ENCODE measurements at regions not wholly inside any gene's neighbourhood (a gene's known extent, or its start where the extent isn't known, plus 50 kb on each side); places are given as distances from the start of the nearest gene placed in this dataset.

- RAD21 ChIA-PET (ENCODE audit: unreplicated experiment) = no interaction called here
- Histone ChIP-seq H3K4me2 (ENCODE audit: control insufficient read depth, insufficient read depth) (no peak overlapping the region), H3K4me1 (ENCODE audit: control insufficient read depth, insufficient read depth, low read length) (no peaks in the 10 kb centered on the region), H3K27me3 (replicated peaks in 1 of 2; ENCODE audit: control insufficient read depth in 2 of 2, insufficient read depth in 2 of 2, low read length in 1 of 2) (no peaks in the 10 kb centered on the region), H3K36me3 (ENCODE audit: control insufficient read depth in 2 of 2, insufficient read depth in 2 of 2, low read length in 1 of 2) (no peaks in the 10 kb centered on the region), H3K79me2 (ENCODE audit: control insufficient read depth, insufficient read depth, low read length) (no peaks in the 10 kb centered on the region), H4K20me1 (ENCODE audit: control insufficient read depth, insufficient read depth) (no peaks in the 10 kb centered on the region), H3K4me3 (no peak overlapping the region), H3K27ac (ENCODE audit: control insufficient read depth, insufficient read depth) (no peak overlapping the region), H3K9me3 (replicated peaks; ENCODE audit: control insufficient read depth, insufficient read depth, low read length) (no peaks in the 10 kb centered on the region; the same call in 2 of the 3 replicates), H2AFZ (ENCODE audit: control insufficient read depth, low read depth, low read length) (no peak overlapping the region), H3K9ac (ENCODE audit: control insufficient read depth, insufficient read depth, low read length) (no peak overlapping the region)
- DNase-seq (ENCODE audit: low read depth, low spot score) (no peak), FAIRE-seq (no peak), ATAC-seq (no peak)
- TF ChIP-seq IRF4 (IDR thresholded peaks at IDR 0.05; ENCODE audit: low read depth, low read length) (no peak), KDM1A (IDR thresholded peaks at IDR 0.05; ENCODE audit: borderline replicate concordance) (no peak), MTA2 (IDR thresholded peaks at IDR 0.05; ENCODE audit: low read depth) (no peak), SIX5 (IDR thresholded peaks at IDR 0.05; ENCODE audit: low read depth, low read length, severe bottlenecking) (no peak), STAT1 (conservative IDR thresholded peaks at IDR 0.05) (no peak), RBBP5 (conservative IDR thresholded peaks at IDR 0.05) (no peak), CBFB (IDR thresholded peaks at IDR 0.05; ENCODE audit: low read depth) (no peak)
- CTCF ChIA-PET = no interaction called here
- POLR2A ChIA-PET = no interaction called here
- SMC1A ChIA-PET (ENCODE audit: uncharacterized antibody, unreplicated experiment) = no interaction called here
- WGBS (ENCODE audit: insufficient coverage, insufficient replicate concordance, low lambda C conversion rate, missing lambda C conversion rate) = 0% methylated on average over 1 of the region's 1 CpG
- in situ Hi-C loops (cut with MboI) = no loop called here
- no TSS peak for BruUV-seq (replicated peaks)
- intact Hi-C loops (cut with micrococcal nuclease; ENCODE audit: unreplicated experiment) = no loop called here
Observed at GRCh38 chr10:10513067-10513466, 504.6 kb upstream of the CELF2 start.

GRCh38 chr10:10513898-10514297 lies 503.8 kb upstream of the CELF2 start:
- in situ Hi-C loops (cut with MboI) = no loop called here
- CTCF ChIA-PET = no interaction called here
- TF ChIP-seq CBX5 (IDR thresholded peaks at IDR 0.05; ENCODE audit: low read depth) (no peak), CBFB (IDR thresholded peaks at IDR 0.05; ENCODE audit: low read depth) (no peak), ZBTB33 (IDR thresholded peaks at IDR 0.05) (no peak), HDAC2 (IDR thresholded peaks at IDR 0.05) (no peak), RB1 (IDR thresholded peaks at IDR 0.05; ENCODE audit: borderline replicate concordance) (no peak), NR2C2 (IDR thresholded peaks at IDR 0.05; ENCODE audit: borderline replicate concordance, control insufficient read depth, insufficient read length, low read depth) (no peak), ZNF622 (IDR thresholded peaks at IDR 0.05) (no peak), ZBED1 (IDR thresholded peaks at IDR 0.05; ENCODE audit: borderline replicate concordance) (no peak)
- TF ChIP-seq, protein P1, sequence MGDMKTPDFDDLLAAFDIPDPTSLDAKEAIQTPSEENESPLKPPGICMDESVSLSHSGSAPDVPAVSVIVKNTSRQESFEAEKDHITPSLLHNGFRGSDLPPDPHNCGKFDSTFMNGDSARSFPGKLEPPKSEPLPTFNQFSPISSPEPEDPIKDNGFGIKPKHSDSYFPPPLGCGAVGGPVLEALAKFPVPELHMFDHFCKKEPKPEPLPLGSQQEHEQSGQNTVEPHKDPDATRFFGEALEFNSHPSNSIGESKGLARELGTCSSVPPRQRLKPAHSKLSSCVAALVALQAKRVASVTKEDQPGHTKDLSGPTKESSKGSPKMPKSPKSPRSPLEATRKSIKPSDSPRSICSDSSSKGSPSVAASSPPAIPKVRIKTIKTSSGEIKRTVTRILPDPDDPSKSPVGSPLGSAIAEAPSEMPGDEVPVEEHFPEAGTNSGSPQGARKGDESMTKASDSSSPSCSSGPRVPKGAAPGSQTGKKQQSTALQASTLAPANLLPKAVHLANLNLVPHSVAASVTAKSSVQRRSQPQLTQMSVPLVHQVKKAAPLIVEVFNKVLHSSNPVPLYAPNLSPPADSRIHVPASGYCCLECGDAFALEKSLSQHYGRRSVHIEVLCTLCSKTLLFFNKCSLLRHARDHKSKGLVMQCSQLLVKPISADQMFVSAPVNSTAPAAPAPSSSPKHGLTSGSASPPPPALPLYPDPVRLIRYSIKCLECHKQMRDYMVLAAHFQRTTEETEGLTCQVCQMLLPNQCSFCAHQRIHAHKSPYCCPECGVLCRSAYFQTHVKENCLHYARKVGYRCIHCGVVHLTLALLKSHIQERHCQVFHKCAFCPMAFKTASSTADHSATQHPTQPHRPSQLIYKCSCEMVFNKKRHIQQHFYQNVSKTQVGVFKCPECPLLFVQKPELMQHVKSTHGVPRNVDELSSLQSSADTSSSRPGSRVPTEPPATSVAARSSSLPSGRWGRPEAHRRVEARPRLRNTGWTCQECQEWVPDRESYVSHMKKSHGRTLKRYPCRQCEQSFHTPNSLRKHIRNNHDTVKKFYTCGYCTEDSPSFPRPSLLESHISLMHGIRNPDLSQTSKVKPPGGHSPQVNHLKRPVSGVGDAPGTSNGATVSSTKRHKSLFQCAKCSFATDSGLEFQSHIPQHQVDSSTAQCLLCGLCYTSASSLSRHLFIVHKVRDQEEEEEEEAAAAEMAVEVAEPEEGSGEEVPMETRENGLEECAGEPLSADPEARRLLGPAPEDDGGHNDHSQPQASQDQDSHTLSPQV (IDR thresholded peaks at IDR 0.05) = no peak

More at GRCh38 chr10:10513898-10514297, 503.8 kb upstream of the CELF2 start:
- no peaks in the 10 kb centered on the region for H4K20me1 ChIP-seq (ENCODE audit: control insufficient read depth, insufficient read depth)
- no TSS peak for BruUV-seq (replicated peaks)
- H2AFZ ChIP-seq (ENCODE audit: control insufficient read depth, low read depth, low read length) = no peak overlapping the region
- no peaks in the 10 kb centered on the region for H3K36me3 ChIP-seq (ENCODE audit: control insufficient read depth in 2 of 2, insufficient read depth in 2 of 2, low read length in 1 of 2)
- FAIRE-seq = no peak
- no peak overlapping the region for H3K4me3 ChIP-seq
- SMC1A ChIA-PET (ENCODE audit: uncharacterized antibody, unreplicated experiment) = no interaction called here
- no peak for ATAC-seq
- H3K4me1 ChIP-seq (ENCODE audit: control insufficient read depth, insufficient read depth, low read length) = no peaks in the 10 kb centered on the region
- POLR2A ChIA-PET = no interaction called here
- H3K27me3 ChIP-seq (replicated peaks in 1 of 2; ENCODE audit: control insufficient read depth in 2 of 2, insufficient read depth in 2 of 2, low read length in 1 of 2) = no peaks in the 10 kb centered on the region
- DNase-seq (ENCODE audit: low read depth, low spot score) = no peak
- RAD21 ChIA-PET (ENCODE audit: unreplicated experiment) = no interaction called here
- no peaks in the 10 kb centered on the region; the same call in 2 of the 3 replicates for H3K9me3 ChIP-seq (replicated peaks; ENCODE audit: control insufficient read depth, insufficient read depth, low read length)
- H3K9ac ChIP-seq (ENCODE audit: control insufficient read depth, insufficient read depth, low read length) = no peak overlapping the region
- H3K27ac ChIP-seq (ENCODE audit: control insufficient read depth, insufficient read depth) = no peak overlapping the region
- 51% methylated on average over 4 of the region's 4 CpGs for WGBS (ENCODE audit: insufficient coverage, insufficient replicate concordance, low lambda C conversion rate, missing lambda C conversion rate)
- no peaks in the 10 kb centered on the region for H3K79me2 ChIP-seq (ENCODE audit: control insufficient read depth, insufficient read depth, low read length)
- intact Hi-C loops (cut with micrococcal nuclease; ENCODE audit: unreplicated experiment) = no loop called here
- H3K4me2 ChIP-seq (ENCODE audit: control insufficient read depth, insufficient read depth) = no peak overlapping the region
